Cardiac septum (tissue), 1 donor: ENCODE measurements at regions not wholly inside any gene's neighbourhood (a gene's known extent, or its start where the extent isn't known, plus 50 kb on each side); places are given as distances from the start of the nearest gene placed in this dataset.
"Not testable (repeated sequence)": the region's sequence is repeated elsewhere in the genome, so short reads cannot be mapped to it uniquely, and the experiment has no call there.

Experiments used
- DNase-seq: peaks from one replicate; pipeline ENCODE4 v3.0.0-alpha.2; 2020; ENCODE audit warnings: low spot score
- intact Hi-C: fragments of 100-400 bp; cut with DNase I; formaldehyde crosslinking; loops from one replicate; pipeline ENCODE4 v1.14.0; 2022
- donor health status: DM: no; HTN: no; CAD: no.

DNA sequence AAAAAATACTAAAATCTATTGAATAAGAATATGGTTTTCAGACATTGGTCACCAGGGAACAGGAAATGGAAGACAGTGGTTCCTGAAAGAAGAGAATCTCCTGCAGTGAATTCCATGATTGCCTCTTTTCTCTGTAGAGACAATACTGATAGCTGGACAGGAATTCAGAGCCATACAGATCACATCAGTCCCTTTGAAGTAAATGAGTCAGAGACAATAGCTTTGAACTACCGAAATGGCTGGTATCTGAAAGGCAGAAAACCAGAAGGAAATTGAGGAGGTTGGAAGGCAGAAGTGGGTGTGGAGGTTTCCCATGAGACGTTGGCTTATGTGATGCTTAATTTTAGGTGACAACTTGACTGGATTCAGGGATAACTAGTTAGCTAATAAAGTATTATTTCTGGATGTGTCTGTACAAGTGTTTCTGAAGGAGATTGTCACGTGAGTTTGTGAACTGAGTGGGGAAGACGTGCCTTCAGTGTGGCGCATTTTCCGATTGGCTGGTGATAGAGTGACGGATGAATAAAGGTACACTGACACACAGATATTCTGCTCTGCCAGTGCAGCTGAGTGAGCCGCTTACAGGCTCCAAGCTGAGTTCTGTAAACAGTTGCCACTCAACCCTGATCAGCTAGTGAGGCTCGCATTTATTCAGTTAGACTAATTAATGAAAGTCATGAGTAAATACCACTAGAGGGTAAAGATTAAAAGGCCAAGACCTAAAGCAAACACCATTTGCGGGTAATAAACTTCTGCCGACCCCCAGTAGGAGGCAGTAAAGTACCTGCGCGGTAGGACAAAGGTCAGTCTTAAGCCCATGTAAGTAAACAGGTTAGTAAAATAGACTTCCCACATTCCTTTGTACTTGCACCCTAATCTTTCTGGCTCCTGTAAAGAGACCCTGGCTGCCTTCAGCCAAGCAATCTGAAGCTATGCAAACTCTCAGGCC is 1298.6 kb downstream of the SI start:
- no peak for DNase-seq
- intact Hi-C loops: no loop called here

DNA sequence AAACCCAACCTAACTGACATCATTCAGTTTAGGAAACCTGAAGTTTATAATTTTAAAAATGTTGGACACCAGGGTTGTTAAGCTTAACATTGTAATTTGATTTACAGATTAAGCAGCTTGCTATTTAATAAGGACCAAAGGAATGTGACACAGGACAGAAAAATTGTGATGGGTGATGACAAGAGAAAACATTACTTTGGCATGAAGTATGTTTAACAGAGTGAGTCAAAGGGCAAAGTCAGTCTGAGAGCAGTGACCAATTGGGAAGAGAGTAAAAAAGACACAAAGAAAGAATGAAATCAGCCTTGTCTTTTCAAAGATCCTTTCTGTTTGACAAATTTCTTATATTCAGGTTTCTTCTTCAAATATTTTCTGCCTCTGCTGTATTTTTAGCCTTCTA is 1301.6 kb downstream of the SI start:
- no peak for DNase-seq
- intact Hi-C loops: no loop called here

- intact Hi-C loops: no loop called here
- no peak for DNase-seq
Observed at GRCh38 chr3:163773136-163773535, 1305.2 kb downstream of the SI start.

DNA sequence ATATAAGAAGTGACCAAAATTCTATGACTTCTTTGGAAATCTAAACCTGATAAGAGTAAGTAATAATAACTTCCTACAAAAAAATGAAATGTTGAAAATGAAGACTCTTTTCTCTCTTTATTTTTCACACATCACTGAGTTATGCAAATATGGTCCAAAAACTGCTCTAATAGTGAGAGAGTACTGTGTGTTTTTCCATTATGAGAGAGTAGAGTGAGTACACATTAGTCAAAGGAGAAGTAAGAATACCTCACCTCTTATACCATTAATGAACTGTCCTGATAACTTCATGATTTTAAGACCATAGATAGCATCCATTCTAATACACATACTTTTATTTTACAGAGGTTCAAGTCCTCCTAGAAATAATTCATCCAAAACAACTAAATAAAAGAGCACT is 1310.2 kb downstream of the SI start:
- DNase-seq: no peak
- intact Hi-C loops: no loop called here

DNA sequence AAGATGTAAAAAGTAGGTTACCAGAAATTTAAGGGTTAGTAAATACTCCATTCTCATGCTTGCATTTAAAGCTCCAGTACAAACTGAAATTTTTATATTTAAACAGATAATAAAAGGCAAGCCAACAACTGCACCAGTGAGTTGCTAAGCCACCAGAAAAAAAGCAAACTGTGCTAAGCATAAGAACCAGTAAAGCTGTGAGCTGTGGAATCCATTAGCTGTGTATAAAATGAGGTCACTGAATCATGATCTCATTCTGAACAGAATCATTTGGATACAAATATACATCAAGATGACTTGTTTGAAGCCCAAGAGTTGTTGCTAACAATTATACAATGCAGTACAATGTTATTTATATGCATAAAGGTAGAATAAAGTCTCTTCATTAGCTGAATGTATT is 1312.2 kb downstream of the SI start:
- DNase-seq: no peak
- intact Hi-C loops: no loop called here

- intact Hi-C loops: no loop called here
- no peak for DNase-seq
Observed at GRCh38 chr3:163753033-163753432, 1325.3 kb downstream of the SI start.

GRCh38 chr3:163745204-163745603 is 1333.1 kb downstream of the SI start:
- DNase-seq: no peak

GRCh38 chr3:163735394-163735793 is 1342.9 kb downstream of the SI start:
- intact Hi-C loops: no loop called here

More at GRCh38 chr3:163745204-163745603, 1333.1 kb downstream of the SI start:
- intact Hi-C loops: no loop called here

GRCh38 chr3:163730684-163731083 is 1347.6 kb downstream of the SI start:
- no peak for DNase-seq

More at GRCh38 chr3:163735394-163735793, 1342.9 kb downstream of the SI start:
- no peak for DNase-seq

GRCh38 chr3:163726125-163726524 is 1352.2 kb downstream of the SI start:
- intact Hi-C loops: no loop called here
- no peak for DNase-seq

More at GRCh38 chr3:163730684-163731083, 1347.6 kb downstream of the SI start:
- intact Hi-C loops: no loop called here

GRCh38 chr3:163722405-163722804 is 1355.9 kb downstream of the SI start:
- no peak for DNase-seq
- intact Hi-C loops: no loop called here

- intact Hi-C loops: no loop called here
- DNase-seq: no peak
Observed at GRCh38 chr3:163721596-163721995, 1356.7 kb downstream of the SI start.

GRCh38 chr3:163717377-163717776 is 1360.9 kb downstream of the SI start:
- intact Hi-C loops: no loop called here
- DNase-seq: no peak

GRCh38 chr3:163708428-163708827 is 1369.9 kb downstream of the SI start:
- DNase-seq: no peak
- intact Hi-C loops: no loop called here

GRCh38 chr3:163707659-163708058 is 1370.6 kb downstream of the SI start:
- DNase-seq: no peak
- intact Hi-C loops: no loop called here

- DNase-seq, intact Hi-C loops: not testable (repeated sequence)
Observed at GRCh38 chr3:163698221-163698620, 1380.1 kb downstream of the SI start.

- intact Hi-C loops: no loop called here
- DNase-seq: no peak
Observed at GRCh38 chr3:163692494-163692893, 1385.8 kb downstream of the SI start.

DNA sequence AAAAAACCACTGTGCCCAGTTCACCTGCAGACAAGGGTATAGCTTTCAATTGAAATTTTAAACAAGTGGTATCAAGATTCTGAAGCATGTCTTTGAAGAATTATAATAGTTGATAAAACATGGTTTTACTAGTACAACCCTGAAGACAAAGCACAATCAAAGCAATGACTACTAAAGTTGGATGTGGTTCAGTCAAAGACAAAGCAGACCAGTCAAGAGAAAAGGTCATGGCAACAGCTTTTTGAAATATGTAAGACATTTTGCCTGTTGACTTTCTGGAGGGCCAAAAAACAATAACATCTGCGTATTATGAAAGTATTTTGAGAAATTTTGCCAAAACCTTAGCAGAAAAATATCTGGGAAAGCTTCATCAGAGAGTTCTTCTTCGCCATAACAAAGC is 1393.6 kb downstream of the SI start:
- intact Hi-C loops: no loop called here
- DNase-seq: no peak

- intact Hi-C loops: no loop called here
Observed at GRCh38 chr3:163672954-163673353, 1405.3 kb downstream of the SI start.

GRCh38 chr3:163671201-163671600 is 1407.1 kb downstream of the SI start:
- intact Hi-C loops: no loop called here
- DNase-seq: no peak

More at GRCh38 chr3:163672954-163673353, 1405.3 kb downstream of the SI start:
- no peak for DNase-seq

- intact Hi-C loops: no loop called here
- no peak for DNase-seq
Observed at GRCh38 chr3:163664466-163664865, 1413.8 kb downstream of the SI start.
